Upper lobe of left lung (tissue), 6 donors: ENCODE measurements at regions not wholly inside any gene's neighbourhood (a gene's known extent, or its start where the extent isn't known, plus 50 kb on each side); places are given as distances from the start of the nearest gene placed in this dataset.

Source experiments
- ATAC-seq, 2 donors: fragments of 200-7000 bp; cut with Tn5 transposase; one replicate each; pipeline ENCODE4 v1.9.1; 2022; ENCODE audit warnings: mild to moderate bottlenecking in 2 of 2, moderate library complexity in 2 of 2; ENCODE audit not compliant: low FRiP score in 2 of 2
- DNase-seq, 2 donors: peaks; one replicate each; pipeline ENCODE4 v3.0.0-alpha.2; 2019 to 2020
- H3K27ac ChIP-seq, 4 donors: fragments of 200-600 bp; sonication (generic); one replicate each; pipeline ENCODE4 v1.5.1; 2016 to 2019
- H3K27me3 ChIP-seq, 4 donors: fragments of 200-600 bp; sonication (generic); one replicate each; pipeline ENCODE4 v1.5.1; 2017 to 2019
- H3K36me3 ChIP-seq, 4 donors: fragments of 200-600 bp; sonication (generic); one replicate each; pipeline ENCODE4 v1.5.1; 2016 to 2019
- H3K4me1 ChIP-seq, 4 donors: fragments of 200-600 bp; sonication (generic); one replicate each; pipeline ENCODE4 v1.5.1; 2018 to 2019
- H3K4me3 ChIP-seq, 4 donors: fragments of 200-600 bp; sonication (generic); one replicate each; pipeline ENCODE4 v1.5.1; 2017 to 2019; ENCODE audit warnings: mild to moderate bottlenecking in 2 of 4, moderate library complexity in 1 of 4
- H3K9me3 ChIP-seq, 4 donors: fragments of 200-600 bp; sonication (generic); one replicate each; pipeline ENCODE4 v1.5.1; 2018 to 2019
- EP300 ChIP-seq, 4 donors: sonication (generic); formaldehyde crosslinking; IDR thresholded peaks; one replicate each; pipeline ENCODE4 v1.5.1; 2017; ENCODE audit warnings: antibody characterized with exemption in 4 of 4, control low read depth in 2 of 4
- POLR2A ChIP-seq, 4 donors: fragments of 450-650 bp; IDR thresholded peaks; one replicate each; pipeline ENCODE4 v1.5.1; 2016 to 2017; ENCODE audit warnings: antibody characterized with exemption in 4 of 4, mild to moderate bottlenecking in 2 of 4
- POLR2AphosphoS5 ChIP-seq, 2 donors: sonication (generic); formaldehyde crosslinking; IDR thresholded peaks; one replicate each; pipeline ENCODE4 v1.5.1; 2017; ENCODE audit warnings: antibody characterized with exemption in 2 of 2
- WGBS, 2 donors: methylation state at CpG; one replicate each; pipeline ENCODE4 v1.1.5; 2017 to 2018; 5-methylcytosine and 5-hydroxymethylcytosine counted together
- TF ChIP-seq, protein P1 (sequence below), 6 experiments: fragments of 450-650 bp in 4 of 6; fragments of 200-600 bp in 2 of 6; sonication (generic) in 2 of 6; IDR thresholded peaks; one replicate each; pipeline ENCODE4 v1.5.1; 2016 to 2019; ENCODE audit warnings: antibody characterized with exemption in 6 of 6
- donor health status: DM: no; HTN: no; CAD: no; lungs with moderate emphysema.
- donor health status: DM: no; HTN: yes; CAD: no; lungs with severe emphysema.

GRCh38 chr11:112503410-112503809 lies 242.8 kb upstream of the PLET1 start:
- H3K27me3 ChIP-seq: no peaks in the 10 kb centered on the region
- H3K4me1 ChIP-seq: no peaks in the 10 kb centered on the region
- no peak overlapping the region for H3K27ac ChIP-seq
- TF ChIP-seq, protein P1, sequence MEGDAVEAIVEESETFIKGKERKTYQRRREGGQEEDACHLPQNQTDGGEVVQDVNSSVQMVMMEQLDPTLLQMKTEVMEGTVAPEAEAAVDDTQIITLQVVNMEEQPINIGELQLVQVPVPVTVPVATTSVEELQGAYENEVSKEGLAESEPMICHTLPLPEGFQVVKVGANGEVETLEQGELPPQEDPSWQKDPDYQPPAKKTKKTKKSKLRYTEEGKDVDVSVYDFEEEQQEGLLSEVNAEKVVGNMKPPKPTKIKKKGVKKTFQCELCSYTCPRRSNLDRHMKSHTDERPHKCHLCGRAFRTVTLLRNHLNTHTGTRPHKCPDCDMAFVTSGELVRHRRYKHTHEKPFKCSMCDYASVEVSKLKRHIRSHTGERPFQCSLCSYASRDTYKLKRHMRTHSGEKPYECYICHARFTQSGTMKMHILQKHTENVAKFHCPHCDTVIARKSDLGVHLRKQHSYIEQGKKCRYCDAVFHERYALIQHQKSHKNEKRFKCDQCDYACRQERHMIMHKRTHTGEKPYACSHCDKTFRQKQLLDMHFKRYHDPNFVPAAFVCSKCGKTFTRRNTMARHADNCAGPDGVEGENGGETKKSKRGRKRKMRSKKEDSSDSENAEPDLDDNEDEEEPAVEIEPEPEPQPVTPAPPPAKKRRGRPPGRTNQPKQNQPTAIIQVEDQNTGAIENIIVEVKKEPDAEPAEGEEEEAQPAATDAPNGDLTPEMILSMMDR (IDR thresholded peaks at IDR 0.05): no peak
- TF ChIP-seq EP300 (IDR thresholded peaks at IDR 0.05) (no peak), POLR2A (IDR thresholded peaks at IDR 0.05) (no peak), POLR2AphosphoS5 (IDR thresholded peaks at IDR 0.05) (no peak)
- no peak for ATAC-seq
- H3K4me3 ChIP-seq: no peak overlapping the region
- DNase-seq: no peak
- no peaks in the 10 kb centered on the region for H3K36me3 ChIP-seq
- no peaks in the 10 kb centered on the region for H3K9me3 ChIP-seq
- WGBS, 2 donors: 76 to 89% methylated on average over 5 of the region's 5 CpGs

- Histone ChIP-seq H3K4me1 (no peaks in the 10 kb centered on the region), H3K36me3 (no peaks in the 10 kb centered on the region), H3K4me3 (no peak overlapping the region), H3K27ac (no peak overlapping the region), H3K9me3 (no peaks in the 10 kb centered on the region), H3K27me3 (no peaks in the 10 kb centered on the region)
- DNase-seq (no peak), ATAC-seq (no peak)
- WGBS, 2 donors: 94 to 100% methylated on average over 1 of the region's 1 CpG
- TF ChIP-seq POLR2AphosphoS5 (IDR thresholded peaks at IDR 0.05) (no peak), EP300 (IDR thresholded peaks at IDR 0.05) (no peak), POLR2A (IDR thresholded peaks at IDR 0.05) (no peak)
- TF ChIP-seq, protein P1 (IDR thresholded peaks at IDR 0.05): no peak
Observed at GRCh38 chr11:112504056-112504455, 243.4 kb upstream of the PLET1 start.

DNA sequence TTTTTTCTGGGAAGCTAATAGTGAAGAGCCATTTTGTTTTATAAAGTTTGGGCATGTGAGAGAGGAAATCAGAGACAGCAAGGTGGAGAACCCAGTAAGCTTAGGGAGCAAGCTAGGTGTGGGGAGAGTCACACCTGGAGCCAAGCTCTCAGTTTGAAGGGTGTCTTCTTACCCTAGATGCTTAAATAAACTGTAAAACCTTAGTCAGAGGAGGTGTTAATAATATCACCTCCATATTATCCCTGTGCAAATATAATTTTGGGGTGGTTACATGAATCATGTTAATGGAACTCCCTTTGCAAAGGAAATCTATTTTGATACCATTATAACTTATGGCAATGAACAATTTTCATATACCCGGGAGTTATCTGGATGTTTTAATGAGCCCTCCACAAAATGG lies 246.2 kb upstream of the PLET1 start:
- no peaks in the 10 kb centered on the region for H3K4me1 ChIP-seq
- no peak overlapping the region for H3K4me3 ChIP-seq
- H3K27me3 ChIP-seq: no peaks in the 10 kb centered on the region
- ATAC-seq (no peak), DNase-seq (no peak)
- H3K9me3 ChIP-seq: no peaks in the 10 kb centered on the region
- no peak overlapping the region for H3K27ac ChIP-seq
- WGBS, 2 donors: 88 to 90% methylated on average over 1 of the region's 1 CpG
- no peaks in the 10 kb centered on the region for H3K36me3 ChIP-seq
- TF ChIP-seq POLR2AphosphoS5 (IDR thresholded peaks at IDR 0.05): no peak
- TF ChIP-seq, protein P1 (IDR thresholded peaks at IDR 0.05): no peak
- no peak for TF ChIP-seq EP300 (IDR thresholded peaks at IDR 0.05)
- no peak for TF ChIP-seq POLR2A (IDR thresholded peaks at IDR 0.05)

DNA sequence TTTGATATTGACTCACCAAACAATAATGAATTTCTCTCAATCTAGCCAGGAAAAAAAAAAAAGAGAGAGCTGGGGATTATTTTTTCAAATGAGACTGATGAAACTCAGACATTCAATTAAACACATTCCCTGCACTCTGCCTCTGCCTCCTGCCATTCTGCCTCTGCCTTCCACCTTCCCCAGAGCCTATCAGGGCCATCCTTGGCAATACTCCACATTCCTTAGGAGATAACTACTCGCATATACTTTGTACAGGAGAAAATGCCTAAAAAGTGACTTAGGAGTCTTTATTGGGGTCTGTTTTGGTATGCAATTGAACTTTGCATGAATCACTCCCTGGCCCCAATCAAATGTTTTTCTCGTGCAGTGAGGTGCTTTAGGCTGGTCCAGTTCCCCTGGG lies 246.6 kb upstream of the PLET1 start:
- H3K9me3 ChIP-seq: no peaks in the 10 kb centered on the region
- no peak for ATAC-seq
- TF ChIP-seq POLR2AphosphoS5 (IDR thresholded peaks at IDR 0.05) (no peak), POLR2A (IDR thresholded peaks at IDR 0.05) (no peak), EP300 (IDR thresholded peaks at IDR 0.05) (no peak)
- TF ChIP-seq, protein P1 (IDR thresholded peaks at IDR 0.05): no peak
- no peaks in the 10 kb centered on the region for H3K36me3 ChIP-seq
- H3K27me3 ChIP-seq: no peaks in the 10 kb centered on the region
- no peak overlapping the region for H3K4me3 ChIP-seq
- no peak overlapping the region for H3K27ac ChIP-seq
- WGBS, 2 donors: 69 to 71% methylated on average over 2 of the region's 2 CpGs
- DNase-seq: no peak
- H3K4me1 ChIP-seq: no peaks in the 10 kb centered on the region

GRCh38 chr11:112508750-112509149 lies 248.1 kb upstream of the PLET1 start:
- Histone ChIP-seq H3K27ac (no peak overlapping the region), H3K36me3 (no peaks in the 10 kb centered on the region), H3K27me3 (no peaks in the 10 kb centered on the region), H3K4me1 (no peaks in the 10 kb centered on the region), H3K4me3 (no peak overlapping the region), H3K9me3 (no peaks in the 10 kb centered on the region)
- TF ChIP-seq, protein P1 (IDR thresholded peaks at IDR 0.05): no peak
- TF ChIP-seq POLR2AphosphoS5 (IDR thresholded peaks at IDR 0.05) (no peak), EP300 (IDR thresholded peaks at IDR 0.05) (no peak), POLR2A (IDR thresholded peaks at IDR 0.05) (no peak)
- WGBS, 2 donors: 79 to 87% methylated on average over 2 of the region's 2 CpGs
- no peak for ATAC-seq
- DNase-seq: no peak
